ENCODE measurements at regions not wholly inside any gene's neighbourhood (a gene's known extent, or its start where the extent isn't known, plus 50 kb on each side); places are given as distances from the start of the nearest gene placed in this dataset.

- POLR2A ChIA-PET, result no interaction called here
- H3F3A ChIP-seq (replicated peaks; ENCODE audit: insufficient read depth), result no peaks in the 10 kb centered on the region
- CTCF ChIA-PET, result no interaction called here
- no peak overlapping the region for H3K9ac ChIP-seq
- no peaks in the 10 kb centered on the region for H4K20me1 ChIP-seq (ENCODE audit: insufficient read depth)
- no peaks in the 10 kb centered on the region for H3K4me1 ChIP-seq (ENCODE audit: control insufficient read depth in 1 of 2, insufficient read depth in 2 of 2, low read depth in 1 of 2, low read length in 1 of 2)
- H2AFZ ChIP-seq (ENCODE audit: low read depth), result no peak overlapping the region
- no peaks in the 10 kb centered on the region for H3K27me3 ChIP-seq (ENCODE audit: insufficient read depth)
- H3K79me2 ChIP-seq (ENCODE audit: insufficient read depth), result no peaks in the 10 kb centered on the region
- DNase-seq, result no peak
- no peaks in the 10 kb centered on the region for H3K9me3 ChIP-seq
- H3K4me2 ChIP-seq, result no peak overlapping the region
- WGBS (ENCODE audit: low lambda C conversion rate), result 31% methylated on average over 2 of the region's 2 CpGs
- no peak for TF ChIP-seq FOXJ3 (CRISPR knock-in tag; IDR thresholded peaks at IDR 0.05)
- TF ChIP-seq YY1 (IDR thresholded peaks at IDR 0.05; ENCODE audit: low read depth), result no peak
- TF ChIP-seq, protein P1, sequence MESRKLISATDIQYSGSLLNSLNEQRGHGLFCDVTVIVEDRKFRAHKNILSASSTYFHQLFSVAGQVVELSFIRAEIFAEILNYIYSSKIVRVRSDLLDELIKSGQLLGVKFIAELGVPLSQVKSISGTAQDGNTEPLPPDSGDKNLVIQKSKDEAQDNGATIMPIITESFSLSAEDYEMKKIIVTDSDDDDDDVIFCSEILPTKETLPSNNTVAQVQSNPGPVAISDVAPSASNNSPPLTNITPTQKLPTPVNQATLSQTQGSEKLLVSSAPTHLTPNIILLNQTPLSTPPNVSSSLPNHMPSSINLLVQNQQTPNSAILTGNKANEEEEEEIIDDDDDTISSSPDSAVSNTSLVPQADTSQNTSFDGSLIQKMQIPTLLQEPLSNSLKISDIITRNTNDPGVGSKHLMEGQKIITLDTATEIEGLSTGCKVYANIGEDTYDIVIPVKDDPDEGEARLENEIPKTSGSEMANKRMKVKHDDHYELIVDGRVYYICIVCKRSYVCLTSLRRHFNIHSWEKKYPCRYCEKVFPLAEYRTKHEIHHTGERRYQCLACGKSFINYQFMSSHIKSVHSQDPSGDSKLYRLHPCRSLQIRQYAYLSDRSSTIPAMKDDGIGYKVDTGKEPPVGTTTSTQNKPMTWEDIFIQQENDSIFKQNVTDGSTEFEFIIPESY (IDR thresholded peaks at IDR 0.05; ENCODE audit: borderline replicate concordance, low read depth), result no peak
- no peak for TF ChIP-seq POLR2AphosphoS5 (IDR thresholded peaks at IDR 0.05; ENCODE audit: low read depth, low read length)
- no peak for TF ChIP-seq SIN3A (IDR thresholded peaks at IDR 0.05; ENCODE audit: borderline replicate concordance, low read depth, low read length)
- TF ChIP-seq FOXM1 (IDR thresholded peaks at IDR 0.05; ENCODE audit: low read depth), result no peak
- no peak for TF ChIP-seq RCOR1 (IDR thresholded peaks at IDR 0.05; ENCODE audit: low read length)
- no peak for TF ChIP-seq MEF2A (IDR thresholded peaks at IDR 0.05; ENCODE audit: borderline replicate concordance, low read depth)
- no peak for TF ChIP-seq MXI1 (IDR thresholded peaks at IDR 0.05; ENCODE audit: low read depth, low read length)
- no peak for TF ChIP-seq RAD21 (IDR thresholded peaks at IDR 0.05; ENCODE audit: low read length)
- TF ChIP-seq, protein P2, sequence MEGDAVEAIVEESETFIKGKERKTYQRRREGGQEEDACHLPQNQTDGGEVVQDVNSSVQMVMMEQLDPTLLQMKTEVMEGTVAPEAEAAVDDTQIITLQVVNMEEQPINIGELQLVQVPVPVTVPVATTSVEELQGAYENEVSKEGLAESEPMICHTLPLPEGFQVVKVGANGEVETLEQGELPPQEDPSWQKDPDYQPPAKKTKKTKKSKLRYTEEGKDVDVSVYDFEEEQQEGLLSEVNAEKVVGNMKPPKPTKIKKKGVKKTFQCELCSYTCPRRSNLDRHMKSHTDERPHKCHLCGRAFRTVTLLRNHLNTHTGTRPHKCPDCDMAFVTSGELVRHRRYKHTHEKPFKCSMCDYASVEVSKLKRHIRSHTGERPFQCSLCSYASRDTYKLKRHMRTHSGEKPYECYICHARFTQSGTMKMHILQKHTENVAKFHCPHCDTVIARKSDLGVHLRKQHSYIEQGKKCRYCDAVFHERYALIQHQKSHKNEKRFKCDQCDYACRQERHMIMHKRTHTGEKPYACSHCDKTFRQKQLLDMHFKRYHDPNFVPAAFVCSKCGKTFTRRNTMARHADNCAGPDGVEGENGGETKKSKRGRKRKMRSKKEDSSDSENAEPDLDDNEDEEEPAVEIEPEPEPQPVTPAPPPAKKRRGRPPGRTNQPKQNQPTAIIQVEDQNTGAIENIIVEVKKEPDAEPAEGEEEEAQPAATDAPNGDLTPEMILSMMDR (IDR thresholded peaks at IDR 0.05), result no peak
- no peak for TF ChIP-seq PBX3 (IDR thresholded peaks at IDR 0.05)
- no peak for TF ChIP-seq NFIC (IDR thresholded peaks at IDR 0.05; ENCODE audit: borderline replicate concordance)
- no peak for TF ChIP-seq NRF1 (IDR thresholded peaks at IDR 0.05; ENCODE audit: low read depth, low read length)
- TF ChIP-seq, protein P3, sequence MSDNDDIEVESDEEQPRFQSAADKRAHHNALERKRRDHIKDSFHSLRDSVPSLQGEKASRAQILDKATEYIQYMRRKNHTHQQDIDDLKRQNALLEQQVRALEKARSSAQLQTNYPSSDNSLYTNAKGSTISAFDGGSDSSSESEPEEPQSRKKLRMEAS (IDR thresholded peaks at IDR 0.05; ENCODE audit: low read depth), result no peak
- TF ChIP-seq ELF1 (IDR thresholded peaks at IDR 0.05), result no peak
- no peak for TF ChIP-seq JUND (IDR thresholded peaks at IDR 0.05)
- H3K4me3 ChIP-seq (ENCODE audit: low read depth in 2 of 2, low read length in 1 of 2), result no peak overlapping the region
- no peaks in the 10 kb centered on the region for H3K9me2 ChIP-seq
- no peak overlapping the region for H3K27ac ChIP-seq (ENCODE audit: low read depth in 2 of 2, low read length in 1 of 2)
- no peaks in the 10 kb centered on the region for H3K36me3 ChIP-seq (replicated peaks in 1 of 2; ENCODE audit: control insufficient read depth in 1 of 2, insufficient read depth in 2 of 2, low read length in 1 of 2)
Observed at GRCh38 chr11:97764605-97765004, 1256.1 kb upstream of the CNTN5 start.

All from SK-N-SH (cell line).